DOHH2 (cell line): ENCODE measurements at regions not wholly inside any gene's neighbourhood (a gene's known extent, or its start where the extent isn't known, plus 50 kb on each side); places are given as distances from the start of the nearest gene placed in this dataset.

Experiments
- H3F3A ChIP-seq: fragments of 200-600 bp; sonication (generic), shearing (Covaris generic); 2 replicates; pipeline ENCODE4 v1.6.0; 2016; ENCODE audit warnings: antibody characterized with exemption, mild to moderate bottlenecking; ENCODE audit not compliant: control insufficient read depth, insufficient read depth
- H3K27ac ChIP-seq: fragments of 200-600 bp; sonication (generic); 2 replicates; pipeline ENCODE4 v1.5.1; 2014; ENCODE audit warnings: low read depth, mild to moderate bottlenecking, low read length, moderate library complexity
- H3K27me3 ChIP-seq: fragments of 200-600 bp; sonication (generic); 2 replicates; pipeline ENCODE4 v1.6.1; 2014; ENCODE audit warnings: mild to moderate bottlenecking, low read length, mixed read lengths; ENCODE audit not compliant: control insufficient read depth
- H3K36me3 ChIP-seq: fragments of 200-600 bp; sonication (generic); 2 replicates; pipeline ENCODE4 v1.6.1; 2014; ENCODE audit warnings: mild to moderate bottlenecking, low read length, moderate library complexity, mixed read lengths; ENCODE audit not compliant: control insufficient read depth
- H3K4me1 ChIP-seq: fragments of 200-600 bp; sonication (generic); 2 replicates; pipeline ENCODE4 v1.6.1; 2014; ENCODE audit warnings: mild to moderate bottlenecking, low read length, mixed read lengths; ENCODE audit not compliant: control insufficient read depth
- H3K4me2 ChIP-seq: fragments of 200-600 bp; sonication (generic); 2 replicates; pipeline ENCODE4 v1.6.0; 2014; ENCODE audit warnings: mild to moderate bottlenecking, low read length, moderate library complexity
- H3K4me3 ChIP-seq: fragments of 200-600 bp; sonication (generic); 2 replicates; pipeline ENCODE4 v1.5.1; 2014; ENCODE audit warnings: mild to moderate bottlenecking, low read length, mixed read lengths
- H3K79me2 ChIP-seq: fragments of 200-600 bp; sonication (generic); 2 replicates; pipeline ENCODE4 v1.6.1; 2014; ENCODE audit warnings: mild to moderate bottlenecking, low read length, mixed read lengths; ENCODE audit not compliant: control insufficient read depth
- H3K9me2 ChIP-seq: fragments of 200-600 bp; sonication (generic); replicated peaks from 2 replicates; pipeline ENCODE4 v1.6.1; 2014; ENCODE audit warnings: mild to moderate bottlenecking, low read length, mixed read lengths; ENCODE audit not compliant: control insufficient read depth
- H3K9me3 ChIP-seq: fragments of 200-600 bp; sonication (generic); 2 replicates; pipeline ENCODE4 v1.6.1; 2014; ENCODE audit warnings: antibody characterized with exemption, low read length, mixed read lengths; ENCODE audit not compliant: control insufficient read depth, insufficient read depth
- H4K20me1 ChIP-seq: fragments of 200-600 bp; sonication (generic); 2 replicates; pipeline ENCODE4 v1.6.0; 2014; ENCODE audit warnings: low read depth, mild to moderate bottlenecking, antibody characterized with exemption, low read length, moderate library complexity; ENCODE audit not compliant: control insufficient read depth, insufficient read depth
- CTCF ChIP-seq: fragments of 200-600 bp; sonication (generic); IDR thresholded peaks from one replicate; pipeline ENCODE4 v1.5.1; 2014; ENCODE audit warnings: antibody characterized with exemption, mild to moderate bottlenecking, low read depth, low read length; ENCODE audit not compliant: poor library complexity, severe bottlenecking
- EZH2phosphoT487 ChIP-seq: fragments of 200-600 bp; sonication (generic); IDR thresholded peaks from 2 replicates; pipeline ENCODE4 v1.6.1; 2017; ENCODE audit warnings: borderline replicate concordance, mild to moderate bottlenecking, antibody characterized with exemption, low read length, moderate library complexity, mixed read lengths

DNA sequence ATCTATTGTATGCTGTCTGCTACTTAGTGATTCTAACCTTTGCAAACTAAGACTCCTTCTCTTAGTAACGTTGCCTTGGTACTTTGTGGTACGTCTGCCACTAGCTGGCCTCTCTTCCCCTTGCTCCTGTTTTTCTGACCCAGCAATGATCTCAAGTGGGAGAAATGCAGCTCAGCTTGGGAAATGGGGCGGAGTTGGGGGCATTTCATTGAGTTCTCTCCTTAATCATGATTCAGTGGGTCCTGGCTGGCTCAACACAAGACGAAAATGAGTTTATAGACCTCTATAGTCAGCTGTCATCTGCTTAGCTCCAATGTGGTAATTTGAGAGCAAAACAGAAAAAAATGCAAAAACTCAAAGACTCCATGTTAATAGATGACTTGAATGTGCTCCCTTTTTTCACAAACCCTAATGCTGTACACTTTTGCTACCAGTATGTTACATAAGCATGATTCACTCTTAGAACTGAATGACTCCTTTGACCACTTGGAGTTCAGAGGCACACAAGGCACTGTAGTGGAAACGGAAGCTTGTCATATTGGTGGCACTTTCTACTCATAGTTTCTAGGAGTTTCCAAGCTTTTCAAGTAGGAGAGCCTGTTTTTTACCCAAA is 55.3 kb upstream of the SOX4 start:
- H3K4me2 ChIP-seq, result no peak overlapping the region
- H3K36me3 ChIP-seq, result no peaks in the 10 kb centered on the region
- no peaks in the 10 kb centered on the region for H3F3A ChIP-seq
- H3K4me3 ChIP-seq, result no peak overlapping the region
- H4K20me1 ChIP-seq, result no peaks in the 10 kb centered on the region
- H3K4me1 ChIP-seq, result no peaks in the 10 kb centered on the region
- no peaks in the 10 kb centered on the region for H3K27me3 ChIP-seq
- no peaks in the 10 kb centered on the region for H3K9me2 ChIP-seq
- H3K9me3 ChIP-seq, result no peaks in the 10 kb centered on the region
- no peaks in the 10 kb centered on the region for H3K79me2 ChIP-seq
- TF ChIP-seq CTCF (no peak), EZH2phosphoT487 (no peak)
- no peak overlapping the region for H3K27ac ChIP-seq

DNA sequence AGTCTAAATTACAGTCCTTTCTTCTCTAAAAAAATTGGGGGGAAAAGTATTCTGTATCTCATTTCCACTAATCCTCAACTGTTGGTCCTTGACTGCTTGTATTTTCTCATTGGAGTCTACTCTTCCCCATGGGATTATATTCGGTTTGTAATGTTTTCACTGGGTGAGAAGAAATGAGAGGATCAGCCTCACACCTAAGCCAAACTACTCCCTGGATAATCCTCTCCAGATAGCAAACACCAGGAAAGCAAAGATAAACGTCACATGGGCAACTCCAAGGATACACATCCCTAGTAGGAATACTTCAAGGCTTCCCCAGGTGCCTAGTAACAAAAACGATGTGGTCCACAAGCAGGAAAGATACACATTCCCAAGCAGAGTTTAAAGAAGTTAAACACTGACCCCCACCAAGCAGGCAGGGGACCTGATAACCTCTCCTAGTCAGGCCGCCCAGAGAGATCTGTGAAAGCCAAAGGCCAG is 53.9 kb upstream of the SOX4 start:
- no peaks in the 10 kb centered on the region for H3F3A ChIP-seq
- H3K27me3 ChIP-seq, result no peaks in the 10 kb centered on the region
- no peak overlapping the region for H3K27ac ChIP-seq
- H3K79me2 ChIP-seq, result no peaks in the 10 kb centered on the region
- H4K20me1 ChIP-seq, result no peaks in the 10 kb centered on the region
- no peaks in the 10 kb centered on the region for H3K9me2 ChIP-seq
- no peak overlapping the region for H3K4me2 ChIP-seq
- no peak overlapping the region for H3K4me3 ChIP-seq
- H3K36me3 ChIP-seq, result no peaks in the 10 kb centered on the region
- no peaks in the 10 kb centered on the region for H3K9me3 ChIP-seq
- no peaks in the 10 kb centered on the region for H3K4me1 ChIP-seq
- TF ChIP-seq EZH2phosphoT487, result no peak
- TF ChIP-seq CTCF, result no peak
